Spinal cord (tissue), 9 donors: ENCODE measurements at regions not wholly inside any gene's neighbourhood (a gene's known extent, or its start where the extent isn't known, plus 50 kb on each side); places are given as distances from the start of the nearest gene placed in this dataset.

Experiments used
- DNase-seq, 6 donors: peaks; one replicate each; pipeline versions ENCODE4 v3.0.0 to v3.0.0-alpha.2; 2013 to 2015; ENCODE audit warnings: low spot score in 6 of 6, low read depth in 4 of 6
- H3K27ac ChIP-seq: one replicate; pipeline ENCODE4 v1.5.1; 2013; ENCODE audit warnings: low read depth, low read length, control low read depth
- H3K27me3 ChIP-seq: one replicate; pipeline ENCODE4 v1.6.1; 2013; ENCODE audit warnings: low read length; ENCODE audit not compliant: control insufficient read depth, insufficient read depth
- H3K36me3 ChIP-seq: one replicate; pipeline ENCODE4 v1.6.1; 2013; ENCODE audit warnings: low read length; ENCODE audit not compliant: control insufficient read depth, insufficient read depth
- H3K4me1 ChIP-seq: one replicate; pipeline ENCODE4 v1.6.1; 2013; ENCODE audit warnings: low read length; ENCODE audit not compliant: control insufficient read depth, insufficient read depth
- H3K4me3 ChIP-seq: one replicate; pipeline ENCODE4 v1.5.1; 2013; ENCODE audit warnings: low read depth, low read length, control low read depth
- H3K9me3 ChIP-seq: one replicate; pipeline ENCODE4 v1.6.1; 2013; ENCODE audit warnings: low read length; ENCODE audit not compliant: control insufficient read depth, insufficient read depth
- WGBS: methylation state at CpG from one replicate; pipeline ENCODE4 v1.1.5; 2013; ENCODE audit warnings: missing lambda C conversion rate; ENCODE audit not compliant: insufficient coverage; 5-methylcytosine and 5-hydroxymethylcytosine counted together
- donor health status: healthy.

GRCh38 chr2:18290386-18290785 lies 270.1 kb downstream of the RDH14 start:
- Histone ChIP-seq H3K4me3 (no peak overlapping the region), H3K36me3 (no peaks in the 10 kb centered on the region), H3K27me3 (no peaks in the 10 kb centered on the region), H3K27ac (no peak overlapping the region), H3K9me3 (no peaks in the 10 kb centered on the region), H3K4me1 (no peaks in the 10 kb centered on the region)
- no peak for DNase-seq

- no peaks in the 10 kb centered on the region for H3K9me3 ChIP-seq
- H3K4me3 ChIP-seq: no peak overlapping the region
- H3K4me1 ChIP-seq: no peaks in the 10 kb centered on the region
- H3K27ac ChIP-seq: no peak overlapping the region
- H3K27me3 ChIP-seq: no peaks in the 10 kb centered on the region
- no peak for DNase-seq
- H3K36me3 ChIP-seq: no peaks in the 10 kb centered on the region
Measured at GRCh38 chr2:18286897-18287296, 273.6 kb downstream of the RDH14 start.

- Histone ChIP-seq H3K36me3 (no peaks in the 10 kb centered on the region), H3K27ac (no peak overlapping the region), H3K9me3 (no peaks in the 10 kb centered on the region), H3K4me1 (no peaks in the 10 kb centered on the region), H3K4me3 (no peak overlapping the region), H3K27me3 (no peaks in the 10 kb centered on the region)
- whole genome bisulfite sequencing: no CpG with 5 or more reads among the region's 4 CpGs
- DNase-seq: no peak
Measured at GRCh38 chr2:18284331-18284730, 276.1 kb downstream of the RDH14 start.

- H3K36me3 ChIP-seq: no peaks in the 10 kb centered on the region
Measured at GRCh38 chr2:18282026-18282425, 278.4 kb downstream of the RDH14 start.

GRCh38 chr2:18276583-18277075 lies 283.8 kb downstream of the RDH14 start:
- H3K4me3 ChIP-seq: no peak overlapping the region
- no peaks in the 10 kb centered on the region for H3K27me3 ChIP-seq
- DNase-seq: no peak
- no peaks in the 10 kb centered on the region for H3K36me3 ChIP-seq
- no peaks in the 10 kb centered on the region for H3K4me1 ChIP-seq
- no peaks in the 10 kb centered on the region for H3K9me3 ChIP-seq
- H3K27ac ChIP-seq: no peak overlapping the region
- WGBS: 50% methylated on average over 1 of the region's 4 CpGs

More at GRCh38 chr2:18282026-18282425, 278.4 kb downstream of the RDH14 start:
- H3K4me1 ChIP-seq: no peaks in the 10 kb centered on the region
- no peaks in the 10 kb centered on the region for H3K27me3 ChIP-seq
- DNase-seq: no peak
- no peak overlapping the region for H3K4me3 ChIP-seq
- no peak overlapping the region for H3K27ac ChIP-seq
- H3K9me3 ChIP-seq: no peaks in the 10 kb centered on the region

- Histone ChIP-seq H3K36me3 (no peaks in the 10 kb centered on the region), H3K9me3 (no peaks in the 10 kb centered on the region), H3K4me3 (no peak overlapping the region), H3K27ac (no peak overlapping the region), H3K27me3 (no peaks in the 10 kb centered on the region), H3K4me1 (no peaks in the 10 kb centered on the region)
- no peak for DNase-seq
Measured at GRCh38 chr2:18273205-18273604, 287.2 kb downstream of the RDH14 start.

- no peaks in the 10 kb centered on the region for H3K9me3 ChIP-seq
- H3K4me1 ChIP-seq: no peaks in the 10 kb centered on the region
- H3K27me3 ChIP-seq: no peaks in the 10 kb centered on the region
- no peak overlapping the region for H3K27ac ChIP-seq
- H3K36me3 ChIP-seq: no peaks in the 10 kb centered on the region
- 97% methylated on average over 7 of the region's 10 CpGs for WGBS
- H3K4me3 ChIP-seq: no peak overlapping the region
- no peak for DNase-seq
Measured at GRCh38 chr2:18272148-18272494, 288.3 kb downstream of the RDH14 start.

- Histone ChIP-seq H3K4me1 (no peaks in the 10 kb centered on the region), H3K36me3 (no peaks in the 10 kb centered on the region), H3K4me3 (no peak overlapping the region), H3K27ac (no peak overlapping the region), H3K9me3 (no peaks in the 10 kb centered on the region), H3K27me3 (no peaks in the 10 kb centered on the region)
- 94% methylated on average over 16 of the region's 17 CpGs for WGBS
- DNase-seq: no peak
Measured at GRCh38 chr2:18271370-18272147, 288.9 kb downstream of the RDH14 start.

- no peaks in the 10 kb centered on the region for H3K36me3 ChIP-seq
- no peak for DNase-seq
- H3K4me3 ChIP-seq: no peak overlapping the region
- no peaks in the 10 kb centered on the region for H3K4me1 ChIP-seq
- WGBS: 67% methylated on average over 1 of the region's 3 CpGs
- no peak overlapping the region for H3K27ac ChIP-seq
- H3K27me3 ChIP-seq: no peaks in the 10 kb centered on the region
- no peaks in the 10 kb centered on the region for H3K9me3 ChIP-seq
Measured at GRCh38 chr2:18268400-18268799, 292.1 kb downstream of the RDH14 start.

- H3K4me1 ChIP-seq: no peaks in the 10 kb centered on the region
- no peaks in the 10 kb centered on the region for H3K27me3 ChIP-seq
- no peak overlapping the region for H3K27ac ChIP-seq
- H3K36me3 ChIP-seq: no peaks in the 10 kb centered on the region
- no CpG with 5 or more reads among the region's 1 CpG for WGBS
- no peaks in the 10 kb centered on the region for H3K9me3 ChIP-seq
- H3K4me3 ChIP-seq: no peak overlapping the region
- DNase-seq: no peak
Measured at GRCh38 chr2:18267501-18267900, 293.0 kb downstream of the RDH14 start.
